ENCODE measurements at regions not wholly inside any gene's neighbourhood (a gene's known extent, or its start where the extent isn't known, plus 50 kb on each side); places are given as distances from the start of the nearest gene placed in this dataset.

DNA sequence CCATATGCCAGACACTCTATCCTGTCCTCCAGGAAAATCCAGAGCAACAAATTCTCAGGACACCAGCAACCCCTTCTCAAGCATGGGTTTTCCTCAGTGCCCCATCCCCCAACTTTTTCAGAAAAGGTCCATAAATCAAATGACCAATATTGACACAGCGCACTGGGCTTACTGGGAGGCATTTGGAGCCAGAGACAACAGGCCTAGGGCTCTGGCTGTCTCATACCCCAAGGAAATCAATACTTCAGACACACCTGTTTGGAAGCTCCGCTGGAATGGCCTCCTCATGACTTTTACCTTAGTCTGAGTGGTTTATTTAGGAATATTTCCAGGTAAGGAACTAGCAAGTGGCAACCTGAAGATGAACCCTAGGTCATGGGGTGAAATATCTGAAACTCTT lies 66.9 kb upstream of the TNR start:
- Mint-ChIP-seq H3K4me1 (ENCODE audit: low read depth) (no peaks in the 10 kb centered on the region), H3K27me3 (ENCODE audit: insufficient read depth) (peaks cover 2% of the 10 kb centered on the region; the same call in 1 of the 2 replicates), H3K9me3 (peaks cover 26% of the 10 kb centered on the region), H3K27ac (no peak overlapping the region), H3K4me3 (no peak overlapping the region), H3K36me3 (ENCODE audit: low read depth) (no peaks in the 10 kb centered on the region)
- TF ChIP-seq, protein P1, sequence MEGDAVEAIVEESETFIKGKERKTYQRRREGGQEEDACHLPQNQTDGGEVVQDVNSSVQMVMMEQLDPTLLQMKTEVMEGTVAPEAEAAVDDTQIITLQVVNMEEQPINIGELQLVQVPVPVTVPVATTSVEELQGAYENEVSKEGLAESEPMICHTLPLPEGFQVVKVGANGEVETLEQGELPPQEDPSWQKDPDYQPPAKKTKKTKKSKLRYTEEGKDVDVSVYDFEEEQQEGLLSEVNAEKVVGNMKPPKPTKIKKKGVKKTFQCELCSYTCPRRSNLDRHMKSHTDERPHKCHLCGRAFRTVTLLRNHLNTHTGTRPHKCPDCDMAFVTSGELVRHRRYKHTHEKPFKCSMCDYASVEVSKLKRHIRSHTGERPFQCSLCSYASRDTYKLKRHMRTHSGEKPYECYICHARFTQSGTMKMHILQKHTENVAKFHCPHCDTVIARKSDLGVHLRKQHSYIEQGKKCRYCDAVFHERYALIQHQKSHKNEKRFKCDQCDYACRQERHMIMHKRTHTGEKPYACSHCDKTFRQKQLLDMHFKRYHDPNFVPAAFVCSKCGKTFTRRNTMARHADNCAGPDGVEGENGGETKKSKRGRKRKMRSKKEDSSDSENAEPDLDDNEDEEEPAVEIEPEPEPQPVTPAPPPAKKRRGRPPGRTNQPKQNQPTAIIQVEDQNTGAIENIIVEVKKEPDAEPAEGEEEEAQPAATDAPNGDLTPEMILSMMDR (IDR thresholded peaks at IDR 0.05): no peak
- no peak for DNase-seq

DNA sequence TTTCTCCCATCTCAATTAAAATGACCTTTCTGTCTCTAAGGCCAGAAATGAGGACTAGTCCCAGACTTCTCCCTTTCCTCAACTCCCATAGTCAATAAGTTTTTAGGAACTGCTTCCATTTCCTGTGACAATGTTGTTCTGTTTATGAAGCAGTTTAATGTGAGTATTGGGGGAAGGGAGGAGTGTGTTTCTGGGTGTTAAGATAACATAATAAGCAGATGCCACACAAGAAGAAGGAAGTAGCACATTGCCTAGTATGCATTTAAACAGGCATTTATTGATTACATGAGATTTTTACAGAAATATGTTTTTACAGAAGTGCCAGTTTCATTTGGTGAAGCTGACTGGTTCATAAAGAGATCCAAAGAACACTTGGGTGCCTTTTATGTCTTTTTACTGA lies 65.6 kb upstream of the TNR start:
- Mint-ChIP-seq H3K4me3 (no peak overlapping the region), H3K36me3 (ENCODE audit: low read depth) (no peaks in the 10 kb centered on the region), H3K9me3 (peaks cover 21% of the 10 kb centered on the region), H3K27ac (no peak overlapping the region), H3K4me1 (ENCODE audit: low read depth) (no peaks in the 10 kb centered on the region), H3K27me3 (ENCODE audit: insufficient read depth) (peaks cover 2% of the 10 kb centered on the region; the same call in 1 of the 2 replicates)
- DNase-seq: no peak
- TF ChIP-seq, protein P1 (IDR thresholded peaks at IDR 0.05): no peak

DNA sequence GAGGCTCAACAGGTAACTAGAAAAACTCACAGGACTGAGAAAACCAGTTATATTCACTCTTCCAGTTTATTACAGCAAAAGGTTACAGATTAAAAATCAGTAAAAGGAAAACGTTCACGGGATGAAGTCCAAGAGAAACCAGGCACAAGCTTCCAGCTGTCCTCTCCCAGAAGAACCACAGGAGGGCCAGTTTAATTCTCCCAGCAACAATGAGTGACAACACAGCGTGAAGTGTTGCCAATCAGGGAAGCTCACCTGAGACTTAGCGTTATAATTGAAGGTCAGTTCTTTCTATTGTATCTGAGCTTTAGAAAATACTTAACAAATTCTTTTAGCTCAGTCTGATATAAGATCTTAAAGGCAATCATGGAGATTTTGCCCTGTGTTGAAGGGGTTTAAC lies 65.2 kb upstream of the TNR start:
- DNase-seq: no peak
- H3K4me1 Mint-ChIP-seq (ENCODE audit: low read depth): no peaks in the 10 kb centered on the region
- TF ChIP-seq, protein P1 (IDR thresholded peaks at IDR 0.05): no peak
- no peak overlapping the region for H3K27ac Mint-ChIP-seq
- H3K9me3 Mint-ChIP-seq: peaks cover 23% of the 10 kb centered on the region
- H3K4me3 Mint-ChIP-seq: no peak overlapping the region
- peaks cover 2% of the 10 kb centered on the region; the same call in 1 of the 2 replicates for H3K27me3 Mint-ChIP-seq (ENCODE audit: insufficient read depth)
- H3K36me3 Mint-ChIP-seq (ENCODE audit: low read depth): no peaks in the 10 kb centered on the region

DNA sequence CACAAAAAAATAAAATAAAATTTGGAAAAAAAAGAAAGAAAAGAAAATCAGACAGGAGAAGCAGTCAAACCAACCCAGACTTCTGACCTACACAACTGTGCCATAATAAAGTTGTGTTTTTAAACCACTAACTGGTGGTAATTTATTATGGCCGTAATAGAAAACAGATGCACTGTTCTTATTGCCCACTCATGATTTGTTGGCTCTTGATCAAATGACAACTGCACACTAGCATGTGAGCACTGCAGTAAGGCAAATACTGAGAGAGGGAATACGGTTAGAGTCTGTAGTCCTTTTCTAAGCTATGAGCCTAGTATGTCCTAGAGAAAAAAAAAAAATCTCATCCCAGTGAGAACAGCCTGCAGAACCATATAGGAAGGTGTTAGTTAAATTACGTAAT lies 61.2 kb upstream of the TNR start:
- DNase-seq: no peak
- no peaks in the 10 kb centered on the region for H3K4me1 Mint-ChIP-seq (ENCODE audit: low read depth)
- peaks cover 22% of the 10 kb centered on the region for H3K9me3 Mint-ChIP-seq
- no peaks in the 10 kb centered on the region for H3K36me3 Mint-ChIP-seq (ENCODE audit: low read depth)
- H3K4me3 Mint-ChIP-seq: no peak overlapping the region
- peaks cover 2% of the 10 kb centered on the region; the same call in 1 of the 2 replicates for H3K27me3 Mint-ChIP-seq (ENCODE audit: insufficient read depth)
- H3K27ac Mint-ChIP-seq: no peak overlapping the region
- TF ChIP-seq, protein P1 (IDR thresholded peaks at IDR 0.05): no peak

DNA sequence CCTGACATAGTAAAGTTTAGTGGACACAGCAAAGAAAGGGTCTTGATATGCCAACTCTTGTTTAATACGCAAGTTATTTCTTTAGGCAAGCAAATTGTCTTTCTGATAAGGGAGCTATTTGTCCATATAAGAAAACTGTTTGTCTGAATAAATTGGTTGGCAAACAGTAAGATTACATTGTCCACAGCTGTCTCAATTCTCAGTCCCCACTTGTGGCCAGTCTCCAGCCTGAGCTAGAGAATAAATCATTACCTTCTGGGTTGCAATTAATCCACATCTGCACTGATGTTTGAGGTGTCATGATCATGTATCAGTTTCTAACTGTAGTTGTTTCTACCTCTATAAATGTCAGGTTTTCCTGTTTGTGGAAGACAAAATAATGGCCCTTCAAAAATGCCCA lies 60.0 kb upstream of the TNR start:
- no peak for DNase-seq
- TF ChIP-seq, protein P1 (IDR thresholded peaks at IDR 0.05): no peak
- no peak overlapping the region for H3K4me3 Mint-ChIP-seq
- peaks cover 31% of the 10 kb centered on the region for H3K9me3 Mint-ChIP-seq
- H3K36me3 Mint-ChIP-seq (ENCODE audit: low read depth): no peaks in the 10 kb centered on the region
- H3K27ac Mint-ChIP-seq: no peak overlapping the region
- peaks cover 2% of the 10 kb centered on the region; the same call in 1 of the 2 replicates for H3K27me3 Mint-ChIP-seq (ENCODE audit: insufficient read depth)
- no peaks in the 10 kb centered on the region for H3K4me1 Mint-ChIP-seq (ENCODE audit: low read depth)
